ENCODE measurements at regions not wholly inside any gene's neighbourhood (a gene's known extent, or its start where the extent isn't known, plus 50 kb on each side); places are given as distances from the start of the nearest gene placed in this dataset.

DNA sequence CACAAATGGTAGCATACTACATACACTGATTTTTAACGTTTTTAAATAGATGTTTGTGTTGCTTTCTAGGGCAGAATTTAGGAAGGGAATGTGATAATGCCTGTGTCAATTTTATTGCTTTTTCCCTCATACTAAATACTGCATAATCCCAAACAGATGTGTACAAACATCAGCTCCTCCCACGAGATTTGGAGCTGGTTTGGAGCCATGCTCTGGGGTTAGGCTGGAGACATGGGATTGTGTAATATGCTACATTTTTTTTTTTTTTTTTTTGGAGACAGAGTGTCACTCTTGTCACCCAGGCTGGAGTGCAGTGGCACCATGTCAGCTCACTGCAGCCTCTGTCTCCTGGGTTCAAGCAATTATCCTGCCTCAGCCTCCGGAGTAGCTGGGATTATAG is 80.1 kb downstream of the EBLN2 start:
- no peak for TF ChIP-seq CTCF (IDR thresholded peaks at IDR 0.05; ENCODE audit: insufficient read depth, low read depth, low read length)
- TF ChIP-seq EZH2 (IDR thresholded peaks at IDR 0.05; ENCODE audit: insufficient read depth, low read length), result no peak
